Left renal pelvis (tissue), 4 donors: ENCODE measurements at regions not wholly inside any gene's neighbourhood (a gene's known extent, or its start where the extent isn't known, plus 50 kb on each side); places are given as distances from the start of the nearest gene placed in this dataset.
"Not testable (repeated sequence)": the region's sequence is repeated elsewhere in the genome, so short reads cannot be mapped to it uniquely, and the experiment has no call there.

Experiments
- DNase-seq, 4 donors: peaks; one replicate each; pipeline ENCODE4 v3.0.0-alpha.2; 2013; ENCODE audit warnings: low read depth in 4 of 4, low spot score in 3 of 4

GRCh38 chr1:101408212-101409042 lies 171.6 kb downstream of the S1PR1 start:
- DNase-seq = no peak

GRCh38 chr1:101409102-101409501 lies 172.3 kb downstream of the S1PR1 start:
- DNase-seq = no peak

- DNase-seq = no peak
Observed at GRCh38 chr1:101410048-101410878, 173.4 kb downstream of the S1PR1 start.

GRCh38 chr1:101420406-101420805 lies 183.6 kb downstream of the S1PR1 start:
- no peak for DNase-seq

- not testable (repeated sequence) for DNase-seq
Observed at GRCh38 chr1:101428083-101428482, 191.3 kb downstream of the S1PR1 start.

GRCh38 chr1:101428562-101428961 lies 191.7 kb downstream of the S1PR1 start:
- DNase-seq = no peak

GRCh38 chr1:101431956-101432510 lies 195.2 kb downstream of the S1PR1 start:
- no peak for DNase-seq

GRCh38 chr1:101435831-101436511 lies 199.2 kb downstream of the S1PR1 start:
- no peak for DNase-seq

- no peak for DNase-seq
Observed at GRCh38 chr1:101437800-101438199, 201.0 kb downstream of the S1PR1 start.

- no peak for DNase-seq
Observed at GRCh38 chr1:101438359-101438758, 201.5 kb downstream of the S1PR1 start.

GRCh38 chr1:101440485-101440884 lies 203.7 kb downstream of the S1PR1 start:
- DNase-seq = no peak

GRCh38 chr1:101444381-101444780 lies 207.6 kb downstream of the S1PR1 start:
- no peak for DNase-seq

- no peak for DNase-seq
Observed at GRCh38 chr1:101444873-101445618, 208.2 kb downstream of the S1PR1 start.

- no peak for DNase-seq
Observed at GRCh38 chr1:101448018-101448417, 211.2 kb downstream of the S1PR1 start.

GRCh38 chr1:101450691-101451090 lies 213.9 kb downstream of the S1PR1 start:
- not testable (repeated sequence) for DNase-seq

- no peak for DNase-seq
Observed at GRCh38 chr1:101451888-101452287, 215.1 kb downstream of the S1PR1 start.

- no peak for DNase-seq
Observed at GRCh38 chr1:101452825-101453224, 216.0 kb downstream of the S1PR1 start.

- no peak for DNase-seq
Observed at GRCh38 chr1:101453844-101454243, 217.0 kb downstream of the S1PR1 start.

- DNase-seq = no peak
Observed at GRCh38 chr1:101455166-101455565, 218.3 kb downstream of the S1PR1 start.

GRCh38 chr1:101460739-101461138 lies 223.9 kb downstream of the S1PR1 start:
- DNase-seq = no peak
